SK-N-SH treated with all-trans-retinoic acid at 6 μM for 48 hours (cell line): ENCODE measurements at regions not wholly inside any gene's neighbourhood (a gene's known extent, or its start where the extent isn't known, plus 50 kb on each side); places are given as distances from the start of the nearest gene placed in this dataset.

Source experiments
- BACH2 ChIP-seq: fragments of 250-450 bp; sonication (Bioruptor Pico); IDR thresholded peaks from 2 replicates; pipeline ENCODE4 v1.9.0; 2021; ENCODE audit warnings: mild to moderate bottlenecking, borderline replicate concordance
- CSDC2 ChIP-seq: fragments of 250-450 bp; sonication (Bioruptor Pico); IDR thresholded peaks from 2 replicates; pipeline ENCODE4 v1.5.0; 2020; ENCODE audit warnings: mild to moderate bottlenecking, moderate library complexity
- PPARA ChIP-seq: fragments of 250-450 bp; sonication (Bioruptor Pico); IDR thresholded peaks from 2 replicates; pipeline ENCODE4 v1.5.0; 2020; ENCODE audit warnings: mild to moderate bottlenecking, borderline replicate concordance
- ZC3H10 ChIP-seq: fragments of 250-450 bp; sonication (Bioruptor Pico); IDR thresholded peaks from 2 replicates; pipeline ENCODE4 v1.5.1; 2021; ENCODE audit warnings: mild to moderate bottlenecking, moderate library complexity
- ZFP3 ChIP-seq: fragments of 250-450 bp; sonication (Bioruptor Pico); IDR thresholded peaks from 2 replicates; pipeline ENCODE4 v1.5.0; 2020; ENCODE audit warnings: mild to moderate bottlenecking, moderate library complexity
- ZNF565 ChIP-seq: fragments of 450-650 bp; formaldehyde crosslinking; conservative IDR thresholded peaks from 2 replicates; pipeline ENCODE4 v1.5.0; 2020; ENCODE audit warnings: low read depth, mild to moderate bottlenecking, moderate library complexity
- ZNF70 ChIP-seq: fragments of 450-650 bp; formaldehyde crosslinking; IDR thresholded peaks from 2 replicates; pipeline ENCODE4 v1.5.0; 2020; ENCODE audit warnings: mild to moderate bottlenecking, moderate library complexity

- no peak for TF ChIP-seq ZC3H10 (CRISPR knock-in tag)
- TF ChIP-seq PPARA (CRISPR knock-in tag) = no peak
- no peak for TF ChIP-seq BACH2 (CRISPR knock-in tag)
- no peak for TF ChIP-seq ZFP3
- no peak for TF ChIP-seq ZNF565 (CRISPR knock-in tag)
- no peak for TF ChIP-seq ZNF70 (CRISPR knock-in tag)
- TF ChIP-seq CSDC2 (CRISPR knock-in tag) = no peak
Observed at GRCh38 chr14:98297567-98297966, 974.4 kb downstream of the BCL11B start.
